ENCODE measurements at regions not wholly inside any gene's neighbourhood (a gene's known extent, or its start where the extent isn't known, plus 50 kb on each side); places are given as distances from the start of the nearest gene placed in this dataset.

GRCh38 chr1:37096523-37096922 is 62.2 kb upstream of the GRIK3 start:
- TF ChIP-seq, protein P1, sequence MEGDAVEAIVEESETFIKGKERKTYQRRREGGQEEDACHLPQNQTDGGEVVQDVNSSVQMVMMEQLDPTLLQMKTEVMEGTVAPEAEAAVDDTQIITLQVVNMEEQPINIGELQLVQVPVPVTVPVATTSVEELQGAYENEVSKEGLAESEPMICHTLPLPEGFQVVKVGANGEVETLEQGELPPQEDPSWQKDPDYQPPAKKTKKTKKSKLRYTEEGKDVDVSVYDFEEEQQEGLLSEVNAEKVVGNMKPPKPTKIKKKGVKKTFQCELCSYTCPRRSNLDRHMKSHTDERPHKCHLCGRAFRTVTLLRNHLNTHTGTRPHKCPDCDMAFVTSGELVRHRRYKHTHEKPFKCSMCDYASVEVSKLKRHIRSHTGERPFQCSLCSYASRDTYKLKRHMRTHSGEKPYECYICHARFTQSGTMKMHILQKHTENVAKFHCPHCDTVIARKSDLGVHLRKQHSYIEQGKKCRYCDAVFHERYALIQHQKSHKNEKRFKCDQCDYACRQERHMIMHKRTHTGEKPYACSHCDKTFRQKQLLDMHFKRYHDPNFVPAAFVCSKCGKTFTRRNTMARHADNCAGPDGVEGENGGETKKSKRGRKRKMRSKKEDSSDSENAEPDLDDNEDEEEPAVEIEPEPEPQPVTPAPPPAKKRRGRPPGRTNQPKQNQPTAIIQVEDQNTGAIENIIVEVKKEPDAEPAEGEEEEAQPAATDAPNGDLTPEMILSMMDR (conservative IDR thresholded peaks at IDR 0.05 in 1 of 2, IDR thresholded peaks at IDR 0.05 in 1 of 2; ENCODE audit: extremely low read depth in 1 of 2, insufficient read depth in 1 of 2, low read depth in 1 of 2, low read length in 2 of 2): no peak
- TF ChIP-seq EZH2 (IDR thresholded peaks at IDR 0.05; ENCODE audit: borderline replicate concordance, low read length): no peak
